Suprapubic skin (tissue), 4 donors: ENCODE measurements at regions not wholly inside any gene's neighbourhood (a gene's known extent, or its start where the extent isn't known, plus 50 kb on each side); places are given as distances from the start of the nearest gene placed in this dataset.

Experiments used
- EP300 ChIP-seq: sonication (generic); formaldehyde crosslinking; IDR thresholded peaks from one replicate; pipeline ENCODE4 v1.6.1; 2017; ENCODE audit warnings: antibody characterized with exemption
- POLR2A ChIP-seq, 2 donors: fragments of 450-650 bp; IDR thresholded peaks; one replicate each; pipeline ENCODE4 v1.6.1; 2017; ENCODE audit warnings: antibody characterized with exemption in 2 of 2, mild to moderate bottlenecking in 2 of 2, moderate library complexity in 2 of 2
- POLR2AphosphoS5 ChIP-seq, 3 donors: sonication (generic); formaldehyde crosslinking; IDR thresholded peaks; one replicate each; pipeline ENCODE4 v1.6.1; 2017; ENCODE audit warnings: antibody characterized with exemption in 3 of 3
- TF ChIP-seq, protein P1 (sequence below), 2 donors: fragments of 200-600 bp in 1 of 2; fragments of 450-650 bp in 1 of 2; sonication (generic) in 1 of 2; IDR thresholded peaks; one replicate each; pipeline ENCODE4 v1.5.1; 2016 to 2019; ENCODE audit warnings: antibody characterized with exemption in 2 of 2, mild to moderate bottlenecking in 1 of 2, moderate library complexity in 1 of 2

DNA sequence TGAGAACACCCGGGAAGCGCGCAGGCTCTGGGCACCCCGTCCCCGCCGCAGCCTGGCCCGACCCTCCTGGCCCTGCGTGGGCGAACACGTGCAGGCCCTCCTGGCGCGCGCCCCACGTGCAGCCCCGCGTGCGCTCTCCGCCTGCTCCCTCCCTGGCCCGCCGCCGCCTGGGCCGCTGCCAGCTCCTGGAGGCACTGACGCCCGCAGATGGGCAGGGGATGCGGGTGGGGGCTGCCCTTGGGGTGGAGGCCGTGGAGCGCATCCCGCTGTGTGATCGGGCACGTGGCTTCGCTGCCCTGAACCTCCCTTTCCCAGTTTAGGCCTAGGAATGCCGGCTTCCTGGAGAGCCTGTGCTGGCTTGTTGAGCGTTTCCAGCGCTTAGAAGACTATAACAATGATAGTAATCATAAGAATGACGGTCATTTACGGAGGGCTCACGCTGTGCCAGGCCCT is 104.6 kb upstream of the SLC6A6 start:
- TF ChIP-seq, protein P1, sequence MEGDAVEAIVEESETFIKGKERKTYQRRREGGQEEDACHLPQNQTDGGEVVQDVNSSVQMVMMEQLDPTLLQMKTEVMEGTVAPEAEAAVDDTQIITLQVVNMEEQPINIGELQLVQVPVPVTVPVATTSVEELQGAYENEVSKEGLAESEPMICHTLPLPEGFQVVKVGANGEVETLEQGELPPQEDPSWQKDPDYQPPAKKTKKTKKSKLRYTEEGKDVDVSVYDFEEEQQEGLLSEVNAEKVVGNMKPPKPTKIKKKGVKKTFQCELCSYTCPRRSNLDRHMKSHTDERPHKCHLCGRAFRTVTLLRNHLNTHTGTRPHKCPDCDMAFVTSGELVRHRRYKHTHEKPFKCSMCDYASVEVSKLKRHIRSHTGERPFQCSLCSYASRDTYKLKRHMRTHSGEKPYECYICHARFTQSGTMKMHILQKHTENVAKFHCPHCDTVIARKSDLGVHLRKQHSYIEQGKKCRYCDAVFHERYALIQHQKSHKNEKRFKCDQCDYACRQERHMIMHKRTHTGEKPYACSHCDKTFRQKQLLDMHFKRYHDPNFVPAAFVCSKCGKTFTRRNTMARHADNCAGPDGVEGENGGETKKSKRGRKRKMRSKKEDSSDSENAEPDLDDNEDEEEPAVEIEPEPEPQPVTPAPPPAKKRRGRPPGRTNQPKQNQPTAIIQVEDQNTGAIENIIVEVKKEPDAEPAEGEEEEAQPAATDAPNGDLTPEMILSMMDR (IDR thresholded peaks at IDR 0.05) = no peak
- no peak for TF ChIP-seq POLR2A (IDR thresholded peaks at IDR 0.05)
- no peak for TF ChIP-seq POLR2AphosphoS5 (IDR thresholded peaks at IDR 0.05)
- no peak for TF ChIP-seq EP300
